K562 (cell line): ENCODE measurements at regions not wholly inside any gene's neighbourhood (a gene's known extent, or its start where the extent isn't known, plus 50 kb on each side); places are given as distances from the start of the nearest gene placed in this dataset.
A peak's percentile ranks its signal among the peaks of the same experiment; 100 is the strongest.

Source experiments
- ATAC-seq: fragments of 200-7000 bp; cut with Tn5 transposase; 3 replicates; pipeline ENCODE4 v1.9.1; 2020; ENCODE audit warnings: moderate library complexity
- BruUV-seq: library from RNA; stranded (reverse); fragments of 400-500 nt; replicated peaks from 2 replicates; lab custom pipeline; 2021; lab: Mats Ljungman, UMichigan
- CTCF ChIA-PET: fragments of 300-600 bp; formaldehyde crosslinking; extraction: SDS; loops from one replicate; lab custom pipeline; 2021; ENCODE audit warnings: low intra/inter-chr PET ratio; lab: Yijun Ruan, JAX
- POLR2A ChIA-PET: fragments of 300-600, 350-650 bp; sonication (Branson Sonifier 250); formaldehyde crosslinking; extraction: SDS; loops from one replicate; lab custom pipeline; 2021; ENCODE audit warnings: antibody characterized with exemption, inconsistent platforms; lab: Yijun Ruan, JAX
- DNase-seq, 4 experiments: peaks; one replicate each; pipeline versions ENCODE4 v3.0.0 to v3.0.0-alpha.2; 2011 to 2018; ENCODE audit warnings: low spot score in 3 of 4, mixed read lengths in 3 of 4; ENCODE audit errors: extremely low read depth in 1 of 4
- FAIRE-seq: peaks from 2 replicates; lab custom pipeline; 2011; peaks lifted over from hg19 to GRCh38; lab: Jason Lieb, UNC
- H2AFZ ChIP-seq: 2 replicates; pipeline ENCODE4 v1.6.0; 2011; ENCODE audit warnings: low read depth, low read length, control low read depth, inconsistent platforms
- H3K27ac ChIP-seq: fragments of 200-600 bp; 3 replicates; pipeline ENCODE4 v1.8.0; 2011; ENCODE audit warnings: low read depth, mild to moderate bottlenecking, control low read depth, inconsistent platforms, low read length, moderate library complexity, mixed read lengths; ENCODE audit errors: extremely low read depth
- H3K27me3 ChIP-seq, 2 experiments: fragments of 300-600 bp in 1 of 2; 2 replicates in 1 of 2; 3 replicates in 1 of 2; pipeline versions ENCODE4 v1.6.0 to v1.8.0; 2011; ENCODE audit warnings: inconsistent platforms in 2 of 2, low read length in 2 of 2, mild to moderate bottlenecking in 1 of 2, mixed read lengths in 1 of 2, moderate library complexity in 1 of 2; ENCODE audit not compliant: control insufficient read depth in 2 of 2, insufficient read depth in 2 of 2
- H3K36me3 ChIP-seq: fragments of 300-600 bp; 3 replicates; pipeline ENCODE4 v1.8.0; 2011; ENCODE audit warnings: mild to moderate bottlenecking, low read length, inconsistent platforms; ENCODE audit not compliant: control insufficient read depth, insufficient read depth
- H3K4me1 ChIP-seq, 2 experiments: fragments of 200-600 bp in 1 of 2; replicated peaks in 1 of 2; 2 replicates in 1 of 2; 3 replicates in 1 of 2; pipeline versions ENCODE4 v1.5.1 to v1.8.0; 2011; ENCODE audit warnings: inconsistent platforms in 2 of 2, low read length in 2 of 2, mild to moderate bottlenecking in 1 of 2, mixed read lengths in 1 of 2, moderate library complexity in 1 of 2; ENCODE audit not compliant: control insufficient read depth in 2 of 2, insufficient read depth in 2 of 2
- H3K4me2 ChIP-seq: 2 replicates; pipeline ENCODE4 v1.6.1; 2011; ENCODE audit warnings: low read length, control low read depth, inconsistent platforms, mixed read lengths; ENCODE audit not compliant: insufficient read depth
- H3K4me3 ChIP-seq: fragments of 200-600 bp; sonication (generic), shearing (Covaris generic); 2 replicates; pipeline ENCODE4 v1.5.1; 2016; ENCODE audit warnings: control low read depth, inconsistent platforms
- H3K79me2 ChIP-seq: fragments of 200-600 bp; 3 replicates; pipeline ENCODE4 v1.8.0; 2011; ENCODE audit warnings: low read length, inconsistent platforms; ENCODE audit not compliant: control insufficient read depth, insufficient read depth
- H3K9ac ChIP-seq, 2 experiments: 2 replicates each; pipeline versions ENCODE4 v1.6.0 to v1.6.1; 2011; ENCODE audit warnings: low read depth in 2 of 2, low read length in 2 of 2, control low read depth in 1 of 2, inconsistent platforms in 1 of 2, mild to moderate bottlenecking in 1 of 2, mixed read lengths in 1 of 2; ENCODE audit not compliant: insufficient read depth in 1 of 2
- H3K9me1 ChIP-seq: one replicate; pipeline ENCODE4 v1.6.0; 2011; ENCODE audit warnings: inconsistent platforms, mild to moderate bottlenecking, low read length, moderate library complexity; ENCODE audit not compliant: control insufficient read depth, insufficient read depth
- H3K9me3 ChIP-seq: replicated peaks from 2 replicates; pipeline ENCODE4 v1.5.1; 2011; ENCODE audit warnings: low read depth, low read length, inconsistent platforms; ENCODE audit not compliant: control insufficient read depth, insufficient read depth
- H4K20me1 ChIP-seq: replicated peaks from 2 replicates; pipeline ENCODE4 v1.6.1; 2011; ENCODE audit warnings: low read length, inconsistent platforms, mixed read lengths; ENCODE audit not compliant: control insufficient read depth, insufficient read depth
- CEBPB ChIP-seq: fragments of 450-650 bp; IDR thresholded peaks from 2 replicates; pipeline ENCODE4 v1.6.1; 2016; ENCODE audit warnings: missing genetic modification characterization, missing compliant biosample characterization
- HNRNPK ChIP-seq: fragments of 200-400 bp; formaldehyde crosslinking; IDR thresholded peaks from one replicate; pipeline ENCODE4 v1.6.1; 2018; ENCODE audit warnings: mild to moderate bottlenecking, low read depth, low read length; ENCODE audit not compliant: poor library complexity, severe bottlenecking
- NFYB ChIP-seq: IDR thresholded peaks from 2 replicates; pipeline ENCODE4 v1.6.1; 2011; ENCODE audit warnings: mild to moderate bottlenecking, moderate library complexity; ENCODE audit not compliant: insufficient read length; ENCODE audit errors: extremely low read depth
- WGBS: fragments of 100-300 bp; shearing (Covaris generic); methylation state at CpG from one replicate; pipeline ENCODE4 v1.1.6; 2016; ENCODE audit warnings: low coverage, mixed read lengths; ENCODE audit not compliant: insufficient coverage; ENCODE audit errors: missing lambda C conversion rate; 5-methylcytosine and 5-hydroxymethylcytosine counted together
- in situ Hi-C: fragments of 300-500 bp; cut with MboI; formaldehyde crosslinking; loops from 4 replicates; pipeline ENCODE4 v1.15.0; 2018; ENCODE audit warnings: inconsistent platforms, mixed read lengths
- intact Hi-C: fragments of 100-400 bp; cut with micrococcal nuclease; formaldehyde crosslinking; loops from 2 replicates; pipeline ENCODE4 v1.14.2; 2022
- TF ChIP-seq, protein P1 (sequence below): fragments of 450-650 bp; formaldehyde crosslinking; IDR thresholded peaks from 2 replicates; pipeline ENCODE4 v1.4.0; 2020; ENCODE audit warnings: mild to moderate bottlenecking, mixed read lengths

DNA sequence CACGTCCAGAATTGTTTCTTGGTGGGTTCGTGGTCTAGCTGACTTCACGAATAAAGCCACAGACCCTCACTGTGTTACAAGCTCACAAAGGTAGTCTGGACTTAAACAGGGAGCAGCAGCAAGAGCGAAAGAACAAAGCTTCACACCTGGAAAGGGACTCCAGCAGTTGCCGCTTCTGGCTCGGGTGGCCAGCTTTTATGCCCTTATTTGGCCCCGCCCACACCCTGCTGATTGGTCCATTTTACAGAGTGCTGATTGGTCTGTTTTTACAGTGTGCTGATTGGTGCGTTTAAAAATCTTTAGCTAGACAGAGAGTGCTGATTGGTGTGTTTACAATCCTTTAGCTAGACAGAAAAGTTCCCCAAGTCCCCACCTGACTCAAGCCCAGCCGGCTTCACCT is 194.2 kb upstream of the NDN start:
- under 1% methylated on average over 8 of the region's 9 CpGs for WGBS
- Histone ChIP-seq H3K36me3 (no peaks in the 10 kb centered on the region), H2AFZ (no peak overlapping the region), H3K9me3 (no peaks in the 10 kb centered on the region; the same call in 1 of the 2 replicates), H3K4me3 (no peak overlapping the region), H3K27me3 (no peaks in the 10 kb centered on the region), H3K4me2 (no peak overlapping the region), H3K79me2 (no peaks in the 10 kb centered on the region), H3K9ac (no peak overlapping the region), H3K27ac (no peak overlapping the region), H3K9me1 (no peaks in the 10 kb centered on the region), H4K20me1 (no peaks in the 10 kb centered on the region), H3K4me1 (peaks cover 0 to 4% of the 10 kb centered on the region in 2 experiments; a peak in 2 of 5 replicates)
- FAIRE-seq (no peak), DNase-seq (no peak), ATAC-seq (no peak)
- ChIA-PET POLR2A (interaction anchor here (0.5 kb wide), 1 partner anchor 197 kb away, joined by 3 read pairs; no protein-coding TSS in a partner anchor), CTCF (no interaction called here)
- BruUV-seq, result no TSS peak
- TF ChIP-seq HNRNPK (no peak), NFYB (peak; percentile 77)
- intact Hi-C loops (no loop called here), in situ Hi-C loops (no loop called here)

DNA sequence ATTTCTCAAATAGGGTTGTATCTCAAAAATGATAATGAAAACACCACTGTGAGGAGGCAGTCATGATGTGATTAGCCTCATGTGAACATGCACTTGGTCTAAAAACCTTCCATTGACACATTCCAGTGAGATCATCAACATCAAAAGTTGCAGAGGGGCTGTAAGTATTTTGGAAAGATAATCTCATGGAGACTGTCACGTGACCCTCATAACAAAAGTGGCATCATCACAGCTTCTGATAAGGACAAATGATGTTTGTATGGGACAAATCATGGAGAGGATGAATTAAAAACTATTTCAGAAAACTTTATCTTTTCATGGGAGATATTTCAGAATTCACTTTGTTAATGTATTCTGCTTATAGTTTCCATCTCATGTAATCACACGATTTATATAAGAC is 203.1 kb upstream of the NDN start:
- Histone ChIP-seq H3K27me3 (no peaks in the 10 kb centered on the region), H3K4me1 (no peaks in the 10 kb centered on the region), H3K79me2 (no peaks in the 10 kb centered on the region), H3K4me3 (no peak overlapping the region), H3K9ac (no peak overlapping the region), H3K27ac (no peak overlapping the region), H3K9me1 (no peaks in the 10 kb centered on the region), H4K20me1 (no peaks in the 10 kb centered on the region), H2AFZ (no peak overlapping the region), H3K4me2 (no peak overlapping the region), H3K36me3 (no peaks in the 10 kb centered on the region), H3K9me3 (no peaks in the 10 kb centered on the region)
- ChIA-PET POLR2A (no interaction called here), CTCF (no interaction called here)
- 0% methylated on average over 2 of the region's 2 CpGs for WGBS
- FAIRE-seq (no peak), ATAC-seq (no peak), DNase-seq (no peak)
- intact Hi-C loops, result no loop called here
- TF ChIP-seq, protein P1, sequence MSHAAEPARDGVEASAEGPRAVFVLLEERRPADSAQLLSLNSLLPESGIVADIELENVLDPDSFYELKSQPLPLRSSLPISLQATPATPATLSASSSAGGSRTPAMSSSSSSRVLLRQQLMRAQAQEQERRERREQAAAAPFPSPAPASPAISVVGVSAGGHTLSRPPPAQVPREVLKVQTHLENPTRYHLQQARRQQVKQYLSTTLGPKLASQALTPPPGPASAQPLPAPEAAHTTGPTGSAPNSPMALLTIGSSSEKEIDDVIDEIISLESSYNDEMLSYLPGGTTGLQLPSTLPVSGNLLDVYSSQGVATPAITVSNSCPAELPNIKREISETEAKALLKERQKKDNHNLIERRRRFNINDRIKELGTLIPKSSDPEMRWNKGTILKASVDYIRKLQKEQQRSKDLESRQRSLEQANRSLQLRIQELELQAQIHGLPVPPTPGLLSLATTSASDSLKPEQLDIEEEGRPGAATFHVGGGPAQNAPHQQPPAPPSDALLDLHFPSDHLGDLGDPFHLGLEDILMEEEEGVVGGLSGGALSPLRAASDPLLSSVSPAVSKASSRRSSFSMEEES, result peak; percentile 84
- TF ChIP-seq CEBPB, result no peak
- BruUV-seq, result no TSS peak
- in situ Hi-C loops, result no loop called here
